ENCODE measurements at regions not wholly inside any gene's neighbourhood (a gene's known extent, or its start where the extent isn't known, plus 50 kb on each side); places are given as distances from the start of the nearest gene placed in this dataset.

- Histone ChIP-seq H3K27me3 (replicated peaks; ENCODE audit: control insufficient read depth, insufficient read depth, low read length) (no peaks in the 10 kb centered on the region), H3K4me1 (no peaks in the 10 kb centered on the region), H3K9me3 (no peaks in the 10 kb centered on the region), H3K4me3 (ENCODE audit: low read depth, low read length) (no peak overlapping the region), H3K36me3 (ENCODE audit: control insufficient read depth, insufficient read depth, low read length) (no peaks in the 10 kb centered on the region)
- Mint-ChIP-seq H3K36me3 (ENCODE audit: insufficient read depth, unreplicated experiment) (no peaks in the 10 kb centered on the region), H3K4me3 (ENCODE audit: unreplicated experiment) (no peak overlapping the region), H3K4me1 (ENCODE audit: low read depth, unreplicated experiment) (no peaks in the 10 kb centered on the region), H3K27me3 (ENCODE audit: insufficient read depth, unreplicated experiment) (peaks cover 4% of the 10 kb centered on the region), H3K27ac (ENCODE audit: unreplicated experiment) (no peak overlapping the region), H3K9me3 (ENCODE audit: unreplicated experiment) (no peaks in the 10 kb centered on the region)
- CTCF ChIA-PET: no interaction called here
- intact Hi-C loops (cut with micrococcal nuclease; ENCODE audit: unreplicated experiment): no loop called here
- no TSS peak for BruUV-seq (replicated peaks)
- TF ChIP-seq CTCF (IDR thresholded peaks at IDR 0.05; ENCODE audit: insufficient read depth in 1 of 2, low read depth in 1 of 2, low read length in 1 of 2, severe bottlenecking in 1 of 2, unreplicated experiment in 1 of 2): no peak
- POLR2A ChIA-PET: no interaction called here
- DNase-seq: no peak
Measured at GRCh38 chr9:106441283-106441682, 421.7 kb upstream of the ZNF462 start.

- Mint-ChIP-seq H3K36me3 (ENCODE audit: insufficient read depth, unreplicated experiment) (no peaks in the 10 kb centered on the region), H3K27me3 (ENCODE audit: insufficient read depth, unreplicated experiment) (peaks cover 4% of the 10 kb centered on the region), H3K9me3 (ENCODE audit: unreplicated experiment) (no peaks in the 10 kb centered on the region), H3K4me3 (ENCODE audit: unreplicated experiment) (no peak overlapping the region), H3K4me1 (ENCODE audit: low read depth, unreplicated experiment) (no peaks in the 10 kb centered on the region), H3K27ac (ENCODE audit: unreplicated experiment) (no peak overlapping the region)
- no peak for DNase-seq
- ChIA-PET CTCF (no interaction called here), POLR2A (no interaction called here)
- H3K4me1 ChIP-seq: no peaks in the 10 kb centered on the region
- H3K9me3 ChIP-seq: no peaks in the 10 kb centered on the region
- BruUV-seq (replicated peaks): no TSS peak
- intact Hi-C loops (cut with micrococcal nuclease; ENCODE audit: unreplicated experiment): no loop called here
- no peak for TF ChIP-seq CTCF (IDR thresholded peaks at IDR 0.05; ENCODE audit: insufficient read depth in 1 of 2, low read depth in 1 of 2, low read length in 1 of 2, severe bottlenecking in 1 of 2, unreplicated experiment in 1 of 2)
- H3K4me3 ChIP-seq (ENCODE audit: low read depth, low read length): no peak overlapping the region
- no peaks in the 10 kb centered on the region for H3K36me3 ChIP-seq (ENCODE audit: control insufficient read depth, insufficient read depth, low read length)
- H3K27me3 ChIP-seq (replicated peaks; ENCODE audit: control insufficient read depth, insufficient read depth, low read length): no peaks in the 10 kb centered on the region
Measured at GRCh38 chr9:106443520-106443919, 419.4 kb upstream of the ZNF462 start.

- H3K9me3 ChIP-seq: no peaks in the 10 kb centered on the region
- no TSS peak for BruUV-seq (replicated peaks)
- Mint-ChIP-seq H3K36me3 (ENCODE audit: insufficient read depth, unreplicated experiment) (no peaks in the 10 kb centered on the region), H3K9me3 (ENCODE audit: unreplicated experiment) (no peaks in the 10 kb centered on the region), H3K27ac (ENCODE audit: unreplicated experiment) (no peak overlapping the region), H3K27me3 (ENCODE audit: insufficient read depth, unreplicated experiment) (peaks cover 6% of the 10 kb centered on the region), H3K4me3 (ENCODE audit: unreplicated experiment) (no peak overlapping the region), H3K4me1 (ENCODE audit: low read depth, unreplicated experiment) (no peaks in the 10 kb centered on the region)
- intact Hi-C loops (cut with micrococcal nuclease; ENCODE audit: unreplicated experiment): no loop called here
- ChIA-PET POLR2A (no interaction called here), CTCF (no interaction called here)
- no peak for TF ChIP-seq CTCF (IDR thresholded peaks at IDR 0.05; ENCODE audit: insufficient read depth in 1 of 2, low read depth in 1 of 2, low read length in 1 of 2, severe bottlenecking in 1 of 2, unreplicated experiment in 1 of 2)
- no peak for DNase-seq
- H3K4me3 ChIP-seq (ENCODE audit: low read depth, low read length): no peak overlapping the region
- no peaks in the 10 kb centered on the region for H3K4me1 ChIP-seq
- H3K27me3 ChIP-seq (replicated peaks; ENCODE audit: control insufficient read depth, insufficient read depth, low read length): no peaks in the 10 kb centered on the region
- H3K36me3 ChIP-seq (ENCODE audit: control insufficient read depth, insufficient read depth, low read length): no peaks in the 10 kb centered on the region
Measured at GRCh38 chr9:106445107-106445506, 417.9 kb upstream of the ZNF462 start.
